ENCODE measurements at regions not wholly inside any gene's neighbourhood (a gene's known extent, or its start where the extent isn't known, plus 50 kb on each side); places are given as distances from the start of the nearest gene placed in this dataset.

DNA sequence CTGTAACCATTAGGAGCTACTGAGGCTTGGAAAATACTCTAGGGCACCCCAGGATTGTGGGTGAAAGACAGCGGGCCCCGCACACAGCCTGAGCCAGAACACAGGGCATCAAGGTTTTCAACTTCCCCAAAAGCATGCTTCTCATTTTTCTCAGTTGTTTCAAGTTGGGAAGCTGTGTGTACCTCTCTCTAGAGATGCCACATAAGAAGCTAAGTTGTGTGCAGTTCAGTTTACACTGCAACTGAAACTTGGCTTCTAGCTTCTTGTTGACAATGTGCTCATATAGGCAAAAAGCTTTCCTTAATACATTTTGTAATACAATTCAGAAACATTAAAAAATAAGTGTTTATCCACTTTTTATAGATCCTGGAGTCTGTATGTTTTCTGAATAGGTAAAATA, 88.1 kb upstream of the PTPRR start:
- H3K4me1 ChIP-seq (ENCODE audit: control insufficient read depth in 1 of 2, low read depth in 2 of 2) = peaks cover 6 to 30% of the 10 kb centered on the region in 2 donors
- ATAC-seq (ENCODE audit: insufficient number of reproducible peaks, low FRiP score, low read depth) (no peak), DNase-seq (ENCODE audit: low spot score) (no peak)
- H3K27me3 ChIP-seq (replicated peaks; ENCODE audit: insufficient read depth) = no peaks in the 10 kb centered on the region
- no peaks in the 10 kb centered on the region for H3K9me3 ChIP-seq
- H3K4me3 ChIP-seq = no peak overlapping the region
- no peak overlapping the region for H3K27ac ChIP-seq
- no peaks in the 10 kb centered on the region for H3K36me3 ChIP-seq
- TF ChIP-seq CTCF (IDR thresholded peaks at IDR 0.05) = no peak

DNA sequence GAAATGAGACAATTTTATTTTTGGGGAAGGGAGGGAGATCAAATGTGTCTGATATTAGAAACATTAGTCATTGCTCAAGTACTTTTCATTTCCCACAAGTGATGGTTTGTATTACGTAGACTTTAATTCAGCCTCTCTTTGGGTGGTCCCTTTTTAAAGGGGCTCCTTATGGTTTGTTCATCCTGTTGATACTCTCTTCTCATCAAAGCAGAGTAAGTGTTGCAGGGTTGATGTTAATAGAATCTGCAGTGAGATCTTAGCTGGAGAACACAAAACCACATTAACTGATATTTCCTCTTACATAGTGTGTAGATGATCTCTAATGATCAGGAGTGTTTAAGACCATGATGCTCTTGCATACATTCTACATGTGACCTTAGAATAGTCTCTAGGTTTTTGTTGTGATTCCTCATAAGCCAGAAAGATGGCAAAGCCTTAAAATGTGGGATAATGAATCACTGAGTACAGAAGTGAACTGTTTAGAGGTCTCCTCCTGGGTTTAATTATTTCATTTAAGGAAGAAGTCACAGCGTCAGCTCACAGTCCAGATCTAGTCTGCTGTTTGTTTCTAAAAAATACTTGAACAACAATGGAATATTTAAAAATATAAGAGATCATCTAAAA, 87.4 kb upstream of the PTPRR start:
- no peak for DNase-seq (ENCODE audit: low spot score)

DNA sequence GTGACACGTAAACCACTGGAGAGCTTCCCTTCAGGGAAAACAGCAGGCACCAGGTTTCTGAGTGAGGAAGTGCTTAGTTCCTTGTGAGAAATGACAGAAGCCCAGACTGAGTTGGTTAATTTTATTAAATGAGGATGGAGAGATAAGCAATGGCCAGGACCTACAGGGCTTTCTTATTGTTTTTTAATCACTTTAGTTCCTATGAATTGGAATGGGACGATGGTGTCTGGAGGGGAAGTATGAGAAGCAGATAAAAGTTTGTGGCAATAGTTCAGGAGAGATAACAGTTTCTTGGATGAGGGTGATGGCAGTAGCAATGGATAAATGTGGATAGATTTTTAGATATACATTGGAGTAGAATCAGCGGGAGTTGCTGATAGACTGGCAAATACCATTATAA, 86.5 kb upstream of the PTPRR start:
- ATAC-seq (ENCODE audit: insufficient number of reproducible peaks, low FRiP score, low read depth) (no peak), DNase-seq (ENCODE audit: low spot score) (no peak)
- Histone ChIP-seq H3K27me3 (replicated peaks; ENCODE audit: insufficient read depth) (no peaks in the 10 kb centered on the region), H3K9me3 (no peaks in the 10 kb centered on the region), H3K4me3 (no peak overlapping the region), H3K4me1 (ENCODE audit: control insufficient read depth in 1 of 2, low read depth in 2 of 2) (peaks cover 9 to 37% of the 10 kb centered on the region in 2 donors), H3K27ac (no peak overlapping the region), H3K36me3 (no peaks in the 10 kb centered on the region)
- no peak for TF ChIP-seq CTCF (IDR thresholded peaks at IDR 0.05)

More for the DNA sequence above, 87.4 kb upstream of the PTPRR start:
- H3K4me3 ChIP-seq = no peak overlapping the region
- ATAC-seq (ENCODE audit: insufficient number of reproducible peaks, low FRiP score, low read depth) = no peak
- H3K27me3 ChIP-seq (replicated peaks; ENCODE audit: insufficient read depth) = no peaks in the 10 kb centered on the region
- H3K9me3 ChIP-seq = no peaks in the 10 kb centered on the region
- peaks cover 9 to 38% of the 10 kb centered on the region in 2 donors for H3K4me1 ChIP-seq (ENCODE audit: control insufficient read depth in 1 of 2, low read depth in 2 of 2)
- TF ChIP-seq CTCF (IDR thresholded peaks at IDR 0.05) = no peak
- H3K36me3 ChIP-seq = no peaks in the 10 kb centered on the region
- H3K27ac ChIP-seq = no peak overlapping the region

GRCh38 chr12:71005166-71005565, 84.6 kb upstream of the PTPRR start:
- no peak for DNase-seq (ENCODE audit: low spot score)
- Histone ChIP-seq H3K27ac (no peak overlapping the region), H3K27me3 (replicated peaks; ENCODE audit: insufficient read depth) (no peaks in the 10 kb centered on the region), H3K4me1 (ENCODE audit: control insufficient read depth in 1 of 2, low read depth in 2 of 2) (peaks cover 14 to 34% of the 10 kb centered on the region in 2 donors), H3K36me3 (no peaks in the 10 kb centered on the region), H3K9me3 (no peaks in the 10 kb centered on the region), H3K4me3 (no peak overlapping the region)
- no peak for ATAC-seq (ENCODE audit: insufficient number of reproducible peaks, low FRiP score, low read depth)
- no peak for TF ChIP-seq CTCF (IDR thresholded peaks at IDR 0.05)

DNA sequence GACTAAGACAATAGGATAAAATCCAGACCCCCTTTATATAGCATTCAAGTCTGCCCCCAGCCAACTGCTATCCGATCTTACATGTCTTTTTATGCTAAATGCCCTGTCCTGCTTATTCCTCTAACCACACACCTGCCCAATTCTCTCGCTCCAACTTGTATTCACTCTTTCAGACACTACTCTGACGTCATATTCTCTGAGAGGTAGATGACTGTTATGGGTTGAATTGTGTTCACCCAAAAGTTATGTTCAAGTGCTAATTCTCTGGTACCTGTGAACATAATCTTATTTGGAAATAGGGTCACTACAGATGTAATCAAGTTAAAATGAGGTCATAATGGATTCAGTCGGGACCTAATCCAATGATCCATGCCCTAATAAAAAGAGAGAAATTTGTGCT, 84.0 kb upstream of the PTPRR start:
- Histone ChIP-seq H3K27ac (no peak overlapping the region), H3K9me3 (no peaks in the 10 kb centered on the region), H3K4me1 (ENCODE audit: control insufficient read depth in 1 of 2, low read depth in 2 of 2) (peaks cover 14 to 36% of the 10 kb centered on the region in 2 donors), H3K4me3 (no peak overlapping the region), H3K27me3 (replicated peaks; ENCODE audit: insufficient read depth) (no peaks in the 10 kb centered on the region), H3K36me3 (no peaks in the 10 kb centered on the region)
- ATAC-seq (ENCODE audit: insufficient number of reproducible peaks, low FRiP score, low read depth) (no peak), DNase-seq (ENCODE audit: low spot score) (no peak)
- TF ChIP-seq CTCF (IDR thresholded peaks at IDR 0.05) = no peak
